K562 (cell line): ENCODE measurements at regions not wholly inside any gene's neighbourhood (a gene's known extent, or its start where the extent isn't known, plus 50 kb on each side); places are given as distances from the start of the nearest gene placed in this dataset.

ENCODE experiments used
- ATF4 ChIP-seq: fragments of 450-650 bp; formaldehyde crosslinking; IDR thresholded peaks from 2 replicates; pipeline ENCODE4 v1.4.0; 2022; ENCODE audit warnings: mild to moderate bottlenecking, moderate library complexity
- CEBPG ChIP-seq, 3 experiments: fragments of 200-800 bp in 1 of 3; sonication (Bioruptor generic) in 1 of 3; sonication (generic) in 1 of 3; formaldehyde crosslinking in 1 of 3; IDR thresholded peaks in 2 of 3; conservative IDR thresholded peaks in 1 of 3; 2 replicates each; pipeline versions ENCODE4 v1.6.1 to v1.8.0; 2016 to 2022; ENCODE audit warnings: missing compliant biosample characterization in 2 of 3, missing genetic modification characterization in 2 of 3, mild to moderate bottlenecking in 1 of 3, missing genetic modification reagents in 1 of 3
- E2F3 ChIP-seq: fragments of 250-450 bp; sonication (Bioruptor Pico); IDR thresholded peaks from 2 replicates; pipeline ENCODE4 v1.4.0; 2020; ENCODE audit warnings: mild to moderate bottlenecking
- KDM2B ChIP-seq: fragments of 250-450 bp; sonication (Bioruptor Pico); IDR thresholded peaks from 2 replicates; pipeline ENCODE4 v1.8.0; 2021; ENCODE audit warnings: mild to moderate bottlenecking, moderate library complexity
- MGA ChIP-seq: fragments of 450-650 bp; IDR thresholded peaks from 2 replicates; pipeline ENCODE4 v1.6.1; 2016; ENCODE audit warnings: mild to moderate bottlenecking, moderate library complexity
- NCOA1 ChIP-seq: fragments of 450-650 bp; IDR thresholded peaks from 2 replicates; pipeline ENCODE4 v1.6.1; 2016; ENCODE audit warnings: low read depth
- NFATC3 ChIP-seq: fragments of 450-650 bp; IDR thresholded peaks from 2 replicates; pipeline ENCODE4 v1.6.1; 2017; ENCODE audit warnings: mild to moderate bottlenecking
- NFE2 ChIP-seq: IDR thresholded peaks from 2 replicates; pipeline ENCODE4 v1.6.1; 2014; ENCODE audit warnings: antibody characterized with exemption, low read depth
- PTRF ChIP-seq: fragments of 450-650 bp; IDR thresholded peaks from 2 replicates; pipeline ENCODE4 v1.6.1; 2016; ENCODE audit warnings: mild to moderate bottlenecking, missing genetic modification characterization, missing compliant biosample characterization
- RFX7 ChIP-seq: fragments of 250-450 bp; sonication (Bioruptor Pico); IDR thresholded peaks from 2 replicates; pipeline ENCODE4 v1.5.1; 2021; ENCODE audit warnings: mild to moderate bottlenecking
- SRSF3 ChIP-seq: fragments of 200-400 bp; formaldehyde crosslinking; IDR thresholded peaks from 2 replicates; pipeline ENCODE4 v1.6.1; 2016; ENCODE audit warnings: mild to moderate bottlenecking, low read length, moderate library complexity; ENCODE audit not compliant: insufficient read depth
- TBP ChIP-seq: optimal IDR thresholded peaks from 2 replicates; pipeline ENCODE3; 2011; ENCODE audit warnings: low read depth, low read length, improper control_type of control experiment
- ZNF146 ChIP-seq: IDR thresholded peaks from one replicate; pipeline ENCODE4 v1.6.1; 2018; ENCODE audit warnings: missing compliant biosample characterization; ENCODE audit not compliant: unreplicated experiment
- ZNF512 ChIP-seq: IDR thresholded peaks from 2 replicates; pipeline ENCODE4 v1.6.1; 2016; ENCODE audit warnings: missing genetic modification characterization, missing compliant biosample characterization
- TF ChIP-seq, protein P1 (sequence below): sonication (generic); formaldehyde crosslinking; IDR thresholded peaks from 2 replicates; pipeline ENCODE4 v1.8.1; 2023; ENCODE audit warnings: mild to moderate bottlenecking, missing genetic modification reagents

GRCh38 chr7:135844903-135845302 lies 96.3 kb upstream of the FAM180A start (continued):
- TF ChIP-seq PTRF (tag) (peak; percentile 83), SRSF3 (no peak), ZNF512 (tag) (no peak), RFX7 (CRISPR knock-in tag) (no peak), TBP (no peak), NFE2 (no peak), NFATC3 (no peak), E2F3 (0 out of 2 replicates have a peak, but pooled peaks have one; percentile 14), CEBPG (CRISPR knock-in tag; IDR thresholded peaks at IDR 0.05) (no peak), CEBPG (tag; conservative IDR thresholded peaks at IDR 0.05 in 1 of 2, IDR thresholded peaks at IDR 0.05 in 1 of 2) (no peak), ATF4 (CRISPR knock-in tag) (no peak), ZNF146 (no peak), NCOA1 (no peak), KDM2B (CRISPR knock-in tag) (no peak), MGA (no peak)
- TF ChIP-seq, protein P1, sequence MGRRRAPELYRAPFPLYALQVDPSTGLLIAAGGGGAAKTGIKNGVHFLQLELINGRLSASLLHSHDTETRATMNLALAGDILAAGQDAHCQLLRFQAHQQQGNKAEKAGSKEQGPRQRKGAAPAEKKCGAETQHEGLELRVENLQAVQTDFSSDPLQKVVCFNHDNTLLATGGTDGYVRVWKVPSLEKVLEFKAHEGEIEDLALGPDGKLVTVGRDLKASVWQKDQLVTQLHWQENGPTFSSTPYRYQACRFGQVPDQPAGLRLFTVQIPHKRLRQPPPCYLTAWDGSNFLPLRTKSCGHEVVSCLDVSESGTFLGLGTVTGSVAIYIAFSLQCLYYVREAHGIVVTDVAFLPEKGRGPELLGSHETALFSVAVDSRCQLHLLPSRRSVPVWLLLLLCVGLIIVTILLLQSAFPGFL (CRISPR knock-in tag): no peak
